Neural progenitor cell (in vitro differentiated cells): ENCODE measurements at regions not wholly inside any gene's neighbourhood (a gene's known extent, or its start where the extent isn't known, plus 50 kb on each side); places are given as distances from the start of the nearest gene placed in this dataset.

Experiments
- DNase-seq: peaks from one replicate; pipeline ENCODE4 v3.0.0-alpha.2; 2016; ENCODE audit warnings: low spot score
- H2AFZ ChIP-seq: fragments of 200-600 bp; sonication (generic); replicated peaks from 2 replicates; pipeline ENCODE4 v1.6.1; 2016; ENCODE audit warnings: antibody characterized with exemption
- H3F3A ChIP-seq: fragments of 200-600 bp; sonication (generic); 2 replicates; pipeline ENCODE4 v1.6.1; 2016; ENCODE audit warnings: antibody characterized with exemption, low read depth
- H3K27ac ChIP-seq: fragments of 200-600 bp; sonication (generic); 2 replicates; pipeline ENCODE4 v1.5.1; 2016; ENCODE audit warnings: mild to moderate bottlenecking
- H3K27me3 ChIP-seq: fragments of 200-600 bp; sonication (generic); 2 replicates; pipeline ENCODE4 v1.6.1; 2016; ENCODE audit warnings: mild to moderate bottlenecking, moderate library complexity
- H3K36me3 ChIP-seq: fragments of 200-600 bp; sonication (generic); 2 replicates; pipeline ENCODE4 v1.5.1; 2016
- H3K4me1 ChIP-seq: fragments of 200-600 bp; sonication (generic); 2 replicates; pipeline ENCODE4 v1.6.1; 2016; ENCODE audit warnings: mixed run types
- H3K4me2 ChIP-seq: fragments of 200-600 bp; sonication (generic); 2 replicates; pipeline ENCODE4 v1.6.1; 2016
- H3K4me3 ChIP-seq: fragments of 200-600 bp; sonication (generic); 2 replicates; pipeline ENCODE4 v1.5.1; 2016
- H3K79me2 ChIP-seq: fragments of 200-600 bp; sonication (generic); 2 replicates; pipeline ENCODE4 v1.6.1; 2016; ENCODE audit warnings: low read depth
- H3K9ac ChIP-seq: fragments of 200-600 bp; sonication (generic); 2 replicates; pipeline ENCODE4 v1.6.1; 2016
- H3K9me3 ChIP-seq: fragments of 200-600 bp; sonication (generic); 2 replicates; pipeline ENCODE4 v1.5.1; 2016; ENCODE audit warnings: low read depth
- H4K20me1 ChIP-seq: fragments of 200-600 bp; sonication (generic); 2 replicates; pipeline ENCODE4 v1.6.1; 2016; ENCODE audit warnings: low read depth
- H3K27ac Mint-ChIP-seq: 3 replicates; pipeline ENCODE4 v1.8.0; 2021; ENCODE audit warnings: mixed read lengths
- H3K27me3 Mint-ChIP-seq: 2 replicates; pipeline ENCODE4 v1.8.0; 2022; ENCODE audit warnings: low read depth, mild to moderate bottlenecking, inconsistent platforms, moderate library complexity, mixed read lengths; ENCODE audit not compliant: insufficient read depth
- H3K36me3 Mint-ChIP-seq: 3 replicates; pipeline ENCODE4 v1.8.0; 2021; ENCODE audit warnings: mixed read lengths
- H3K4me1 Mint-ChIP-seq: 3 replicates; pipeline ENCODE4 v1.8.0; 2021; ENCODE audit warnings: mixed read lengths
- H3K4me3 Mint-ChIP-seq: 3 replicates; pipeline ENCODE4 v1.8.0; 2021; ENCODE audit warnings: mild to moderate bottlenecking, moderate library complexity, mixed read lengths
- H3K9me3 Mint-ChIP-seq: 3 replicates; pipeline ENCODE4 v1.8.0; 2020; ENCODE audit warnings: mixed read lengths
- EZH2 ChIP-seq: fragments of 200-600 bp; sonication (generic); IDR thresholded peaks from 2 replicates; pipeline ENCODE4 v1.6.1; 2017; ENCODE audit warnings: antibody characterized with exemption, mild to moderate bottlenecking, moderate library complexity
- EZH2phosphoT487 ChIP-seq: fragments of 200-600 bp; sonication (generic); IDR thresholded peaks from 2 replicates; pipeline ENCODE4 v1.6.1; 2017; ENCODE audit warnings: antibody characterized with exemption
- TF ChIP-seq, protein P1 (sequence below): fragments of 200-600 bp; sonication (generic); IDR thresholded peaks from 2 replicates; pipeline ENCODE4 v1.5.1; 2017; ENCODE audit warnings: antibody characterized with exemption, mild to moderate bottlenecking

DNA sequence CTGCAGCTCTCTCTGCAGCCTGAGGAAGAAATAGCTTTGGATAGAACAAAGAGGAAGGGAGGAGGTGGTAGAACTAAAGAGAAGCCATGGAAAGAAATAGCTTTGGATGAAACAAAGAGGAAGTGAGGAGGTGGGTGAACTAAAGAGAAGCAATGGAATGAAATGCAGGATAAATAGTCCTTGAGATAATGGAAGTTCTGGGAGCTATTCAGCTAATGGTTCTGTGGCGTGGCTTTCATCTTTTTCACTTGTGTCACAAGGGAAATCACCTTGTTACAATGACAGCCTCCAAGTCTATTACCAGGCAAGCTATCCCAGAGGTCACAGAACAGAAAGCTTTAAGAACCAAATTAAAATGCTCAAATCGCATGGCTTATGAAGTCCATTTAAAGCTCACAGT, 141.3 kb upstream of the ARG1 start:
- Histone ChIP-seq H3K4me1 (peaks cover 8% of the 10 kb centered on the region), H3K79me2 (no peaks in the 10 kb centered on the region), H3K4me2 (peak overlapping the region; percentile 13), H3K27me3 (no peaks in the 10 kb centered on the region), H3K9me3 (no peaks in the 10 kb centered on the region), H3F3A (no peaks in the 10 kb centered on the region), H2AFZ (peak overlapping the region; percentile 42), H3K4me3 (no peak overlapping the region), H4K20me1 (no peaks in the 10 kb centered on the region), H3K36me3 (no peaks in the 10 kb centered on the region), H3K9ac (no peak overlapping the region), H3K27ac (no peak overlapping the region)
- TF ChIP-seq, protein P1, sequence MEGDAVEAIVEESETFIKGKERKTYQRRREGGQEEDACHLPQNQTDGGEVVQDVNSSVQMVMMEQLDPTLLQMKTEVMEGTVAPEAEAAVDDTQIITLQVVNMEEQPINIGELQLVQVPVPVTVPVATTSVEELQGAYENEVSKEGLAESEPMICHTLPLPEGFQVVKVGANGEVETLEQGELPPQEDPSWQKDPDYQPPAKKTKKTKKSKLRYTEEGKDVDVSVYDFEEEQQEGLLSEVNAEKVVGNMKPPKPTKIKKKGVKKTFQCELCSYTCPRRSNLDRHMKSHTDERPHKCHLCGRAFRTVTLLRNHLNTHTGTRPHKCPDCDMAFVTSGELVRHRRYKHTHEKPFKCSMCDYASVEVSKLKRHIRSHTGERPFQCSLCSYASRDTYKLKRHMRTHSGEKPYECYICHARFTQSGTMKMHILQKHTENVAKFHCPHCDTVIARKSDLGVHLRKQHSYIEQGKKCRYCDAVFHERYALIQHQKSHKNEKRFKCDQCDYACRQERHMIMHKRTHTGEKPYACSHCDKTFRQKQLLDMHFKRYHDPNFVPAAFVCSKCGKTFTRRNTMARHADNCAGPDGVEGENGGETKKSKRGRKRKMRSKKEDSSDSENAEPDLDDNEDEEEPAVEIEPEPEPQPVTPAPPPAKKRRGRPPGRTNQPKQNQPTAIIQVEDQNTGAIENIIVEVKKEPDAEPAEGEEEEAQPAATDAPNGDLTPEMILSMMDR: no peak
- TF ChIP-seq EZH2: no peak
- TF ChIP-seq EZH2phosphoT487: no peak
- Mint-ChIP-seq H3K27me3 (no peaks in the 10 kb centered on the region), H3K36me3 (no peaks in the 10 kb centered on the region), H3K27ac (no peak overlapping the region), H3K4me1 (peaks cover 8% of the 10 kb centered on the region), H3K9me3 (peaks cover 17% of the 10 kb centered on the region), H3K4me3 (no peak overlapping the region)
- no peak for DNase-seq

DNA sequence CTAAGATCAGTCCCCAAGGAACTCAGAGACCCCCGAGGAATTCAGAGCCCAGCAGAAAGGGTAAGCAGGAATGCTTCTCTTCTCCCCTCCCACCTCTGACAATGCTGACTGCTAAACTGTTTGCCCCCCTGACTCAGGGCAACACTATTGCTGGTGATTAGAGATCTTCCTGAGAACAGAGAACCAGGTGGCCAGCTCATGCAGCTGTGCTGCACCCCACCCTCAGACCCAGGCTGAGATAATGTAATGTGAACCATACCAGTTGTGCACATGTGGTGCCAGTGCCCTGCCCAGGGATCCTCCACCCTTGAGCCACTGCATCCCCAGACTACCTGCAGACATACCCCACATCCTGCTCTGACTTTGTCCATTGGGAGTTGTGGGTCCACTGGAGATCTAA, 139.1 kb upstream of the ARG1 start:
- Histone ChIP-seq H3K79me2 (no peaks in the 10 kb centered on the region), H3K9me3 (no peaks in the 10 kb centered on the region), H3K4me2 (no peak overlapping the region), H3K9ac (no peak overlapping the region), H2AFZ (no peak overlapping the region), H3F3A (no peaks in the 10 kb centered on the region), H4K20me1 (no peaks in the 10 kb centered on the region), H3K36me3 (no peaks in the 10 kb centered on the region), H3K27ac (no peak overlapping the region), H3K4me3 (no peak overlapping the region), H3K27me3 (no peaks in the 10 kb centered on the region), H3K4me1 (peaks cover 8% of the 10 kb centered on the region)
- Mint-ChIP-seq H3K4me3 (no peak overlapping the region), H3K27ac (no peak overlapping the region), H3K9me3 (peaks cover 30% of the 10 kb centered on the region), H3K27me3 (no peaks in the 10 kb centered on the region), H3K4me1 (peaks cover 8% of the 10 kb centered on the region), H3K36me3 (no peaks in the 10 kb centered on the region)
- TF ChIP-seq, protein P1: no peak
- TF ChIP-seq EZH2phosphoT487: no peak
- no peak for TF ChIP-seq EZH2
- no peak for DNase-seq

DNA sequence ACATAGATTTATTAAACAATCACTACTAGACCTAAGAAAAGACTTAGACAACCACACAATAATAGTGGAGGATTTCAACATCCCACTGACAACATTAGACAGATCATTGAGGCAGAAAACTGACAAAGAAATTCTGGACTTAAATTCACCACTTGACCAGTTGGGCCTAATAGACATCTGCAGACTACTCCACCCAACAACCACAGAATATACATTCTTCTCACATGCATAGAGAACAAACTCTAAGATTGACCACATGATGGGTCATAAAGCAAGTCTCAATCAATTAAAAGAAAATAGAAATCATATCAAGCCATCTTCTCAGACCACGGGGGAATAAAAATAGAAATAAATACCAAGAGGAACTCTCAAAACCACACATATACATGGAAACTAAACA, 136.7 kb upstream of the ARG1 start:
- Histone ChIP-seq H3K79me2 (no peaks in the 10 kb centered on the region), H3K4me2 (no peak overlapping the region), H3K36me3 (no peaks in the 10 kb centered on the region), H3K27me3 (no peaks in the 10 kb centered on the region), H3K9me3 (no peaks in the 10 kb centered on the region), H3F3A (no peaks in the 10 kb centered on the region), H3K4me1 (peaks cover 7% of the 10 kb centered on the region), H2AFZ (no peak overlapping the region), H4K20me1 (no peaks in the 10 kb centered on the region), H3K4me3 (no peak overlapping the region), H3K27ac (no peak overlapping the region), H3K9ac (no peak overlapping the region)
- no peak overlapping the region for H3K4me3 Mint-ChIP-seq
- H3K9me3 Mint-ChIP-seq: peaks cover 25% of the 10 kb centered on the region
- no peak for DNase-seq
- H3K4me1 Mint-ChIP-seq: peaks cover 5% of the 10 kb centered on the region
- no peaks in the 10 kb centered on the region for H3K36me3 Mint-ChIP-seq
- TF ChIP-seq, protein P1: no peak
- no peak for TF ChIP-seq EZH2phosphoT487
- TF ChIP-seq EZH2: no peak
- H3K27me3 Mint-ChIP-seq: no peaks in the 10 kb centered on the region
- no peak overlapping the region for H3K27ac Mint-ChIP-seq

DNA sequence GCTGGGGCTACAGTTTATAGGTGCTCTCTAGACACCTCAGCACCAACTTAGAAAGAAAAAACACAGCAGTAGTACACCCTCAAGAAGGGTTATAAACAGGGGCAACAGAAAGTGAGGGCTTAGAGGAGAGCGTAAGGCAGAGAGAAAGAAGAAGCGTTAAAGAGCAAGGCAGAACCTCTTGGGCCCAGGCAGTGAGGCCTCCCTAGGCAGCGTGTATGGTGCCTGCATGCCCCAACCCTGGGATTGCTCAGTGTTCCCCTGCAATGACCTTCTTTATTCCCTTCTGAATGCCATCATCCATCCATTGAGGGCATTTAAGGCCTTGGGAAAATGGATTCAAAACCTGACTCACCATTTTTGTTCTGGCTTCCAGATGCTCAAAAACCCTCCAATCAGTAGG, 130.0 kb upstream of the ARG1 start:
- no peaks in the 10 kb centered on the region for H3K27me3 ChIP-seq
- H4K20me1 ChIP-seq: no peaks in the 10 kb centered on the region
- no peaks in the 10 kb centered on the region for H3F3A ChIP-seq
- Mint-ChIP-seq H3K4me1 (no peaks in the 10 kb centered on the region), H3K27ac (no peak overlapping the region), H3K27me3 (no peaks in the 10 kb centered on the region), H3K9me3 (peaks cover 10% of the 10 kb centered on the region), H3K36me3 (no peaks in the 10 kb centered on the region), H3K4me3 (no peak overlapping the region)
- DNase-seq: no peak
- H3K4me1 ChIP-seq: no peaks in the 10 kb centered on the region
- no peak overlapping the region for H3K9ac ChIP-seq
- no peaks in the 10 kb centered on the region for H3K36me3 ChIP-seq
- no peak overlapping the region for H3K4me2 ChIP-seq
- TF ChIP-seq, protein P1: no peak
- TF ChIP-seq EZH2 (no peak), EZH2phosphoT487 (no peak)
- no peaks in the 10 kb centered on the region for H3K9me3 ChIP-seq
- no peak overlapping the region for H2AFZ ChIP-seq
- no peak overlapping the region for H3K27ac ChIP-seq
- no peak overlapping the region for H3K4me3 ChIP-seq
- H3K79me2 ChIP-seq: no peaks in the 10 kb centered on the region
